K562 (cell line): ENCODE measurements at regions not wholly inside any gene's neighbourhood (a gene's known extent, or its start where the extent isn't known, plus 50 kb on each side); places are given as distances from the start of the nearest gene placed in this dataset.

Source experiments
- ATAC-seq: fragments of 200-7000 bp; cut with Tn5 transposase; 3 replicates; pipeline ENCODE4 v1.9.1; 2020; ENCODE audit warnings: moderate library complexity
- BruUV-seq: library from RNA; stranded (reverse); fragments of 400-500 nt; replicated peaks from 2 replicates; lab custom pipeline; 2021; lab: Mats Ljungman, UMichigan
- CTCF ChIA-PET: fragments of 300-600 bp; formaldehyde crosslinking; extraction: SDS; loops from one replicate; lab custom pipeline; 2021; ENCODE audit warnings: low intra/inter-chr PET ratio; lab: Yijun Ruan, JAX
- POLR2A ChIA-PET: fragments of 300-600, 350-650 bp; sonication (Branson Sonifier 250); formaldehyde crosslinking; extraction: SDS; loops from one replicate; lab custom pipeline; 2021; ENCODE audit warnings: antibody characterized with exemption, inconsistent platforms; lab: Yijun Ruan, JAX
- DNase-seq, 4 experiments: peaks; one replicate each; pipeline versions ENCODE4 v3.0.0 to v3.0.0-alpha.2; 2011 to 2018; ENCODE audit warnings: low spot score in 3 of 4, mixed read lengths in 3 of 4; ENCODE audit errors: extremely low read depth in 1 of 4
- FAIRE-seq: peaks from 2 replicates; lab custom pipeline; 2011; peaks lifted over from hg19 to GRCh38; lab: Jason Lieb, UNC
- H2AFZ ChIP-seq: 2 replicates; pipeline ENCODE4 v1.6.0; 2011; ENCODE audit warnings: low read depth, low read length, control low read depth, inconsistent platforms
- H3K27ac ChIP-seq: fragments of 200-600 bp; 3 replicates; pipeline ENCODE4 v1.8.0; 2011; ENCODE audit warnings: low read depth, mild to moderate bottlenecking, control low read depth, inconsistent platforms, low read length, moderate library complexity, mixed read lengths; ENCODE audit errors: extremely low read depth
- H3K27me3 ChIP-seq, 2 experiments: fragments of 300-600 bp in 1 of 2; 2 replicates in 1 of 2; 3 replicates in 1 of 2; pipeline versions ENCODE4 v1.6.0 to v1.8.0; 2011; ENCODE audit warnings: inconsistent platforms in 2 of 2, low read length in 2 of 2, mild to moderate bottlenecking in 1 of 2, mixed read lengths in 1 of 2, moderate library complexity in 1 of 2; ENCODE audit not compliant: control insufficient read depth in 2 of 2, insufficient read depth in 2 of 2
- H3K36me3 ChIP-seq: fragments of 300-600 bp; 3 replicates; pipeline ENCODE4 v1.8.0; 2011; ENCODE audit warnings: mild to moderate bottlenecking, low read length, inconsistent platforms; ENCODE audit not compliant: control insufficient read depth, insufficient read depth
- H3K4me1 ChIP-seq, 2 experiments: fragments of 200-600 bp in 1 of 2; replicated peaks in 1 of 2; 2 replicates in 1 of 2; 3 replicates in 1 of 2; pipeline versions ENCODE4 v1.5.1 to v1.8.0; 2011; ENCODE audit warnings: inconsistent platforms in 2 of 2, low read length in 2 of 2, mild to moderate bottlenecking in 1 of 2, mixed read lengths in 1 of 2, moderate library complexity in 1 of 2; ENCODE audit not compliant: control insufficient read depth in 2 of 2, insufficient read depth in 2 of 2
- H3K4me2 ChIP-seq: 2 replicates; pipeline ENCODE4 v1.6.1; 2011; ENCODE audit warnings: low read length, control low read depth, inconsistent platforms, mixed read lengths; ENCODE audit not compliant: insufficient read depth
- H3K4me3 ChIP-seq: fragments of 200-600 bp; sonication (generic), shearing (Covaris generic); 2 replicates; pipeline ENCODE4 v1.5.1; 2016; ENCODE audit warnings: control low read depth, inconsistent platforms
- H3K79me2 ChIP-seq: fragments of 200-600 bp; 3 replicates; pipeline ENCODE4 v1.8.0; 2011; ENCODE audit warnings: low read length, inconsistent platforms; ENCODE audit not compliant: control insufficient read depth, insufficient read depth
- H3K9ac ChIP-seq, 2 experiments: 2 replicates each; pipeline versions ENCODE4 v1.6.0 to v1.6.1; 2011; ENCODE audit warnings: low read depth in 2 of 2, low read length in 2 of 2, control low read depth in 1 of 2, inconsistent platforms in 1 of 2, mild to moderate bottlenecking in 1 of 2, mixed read lengths in 1 of 2; ENCODE audit not compliant: insufficient read depth in 1 of 2
- H3K9me1 ChIP-seq: one replicate; pipeline ENCODE4 v1.6.0; 2011; ENCODE audit warnings: inconsistent platforms, mild to moderate bottlenecking, low read length, moderate library complexity; ENCODE audit not compliant: control insufficient read depth, insufficient read depth
- H3K9me3 ChIP-seq: replicated peaks from 2 replicates; pipeline ENCODE4 v1.5.1; 2011; ENCODE audit warnings: low read depth, low read length, inconsistent platforms; ENCODE audit not compliant: control insufficient read depth, insufficient read depth
- H4K20me1 ChIP-seq: replicated peaks from 2 replicates; pipeline ENCODE4 v1.6.1; 2011; ENCODE audit warnings: low read length, inconsistent platforms, mixed read lengths; ENCODE audit not compliant: control insufficient read depth, insufficient read depth
- ARNT ChIP-seq, 2 experiments: fragments of 450-650 bp; IDR thresholded peaks; 2 replicates each; pipeline ENCODE4 v1.6.1; 2016; ENCODE audit warnings: mild to moderate bottlenecking in 1 of 2
- BRF1 ChIP-seq: IDR thresholded peaks from 3 replicates; pipeline ENCODE4 v1.6.1; 2011; ENCODE audit warnings: borderline replicate concordance, mild to moderate bottlenecking; ENCODE audit not compliant: insufficient read length; ENCODE audit errors: extremely low read depth
- CREB1 ChIP-seq, 2 experiments: sonication (generic) in 1 of 2; formaldehyde crosslinking in 1 of 2; IDR thresholded peaks; 2 replicates each; pipeline versions ENCODE4 v1.6.1 to v1.8.0; 2012 to 2022; ENCODE audit warnings: inconsistent platforms in 1 of 2, mild to moderate bottlenecking in 1 of 2, missing genetic modification reagents in 1 of 2, moderate library complexity in 1 of 2
- LEF1 ChIP-seq: fragments of 450-650 bp; IDR thresholded peaks from 2 replicates; pipeline ENCODE4 v1.6.1; 2016; ENCODE audit warnings: mild to moderate bottlenecking
- MCM2 ChIP-seq: fragments of 450-650 bp; IDR thresholded peaks from 2 replicates; pipeline ENCODE4 v1.6.1; 2017; ENCODE audit warnings: low read depth, mild to moderate bottlenecking
- NR1H2 ChIP-seq: sonication (generic); formaldehyde crosslinking; IDR thresholded peaks from 2 replicates; pipeline ENCODE4 v1.4.0; 2020; ENCODE audit warnings: mild to moderate bottlenecking, missing genetic modification reagents
- PHB ChIP-seq: fragments of 250-450 bp; sonication (Bioruptor Pico); IDR thresholded peaks from 2 replicates; pipeline ENCODE4 v1.5.0; 2021
- SMARCB1 ChIP-seq: IDR thresholded peaks from 2 replicates; pipeline ENCODE4 v1.6.1; 2011; ENCODE audit warnings: improper control_type of control experiment, low read depth; ENCODE audit not compliant: insufficient read length
- SREBF1 ChIP-seq: fragments of 150-350 bp; IDR thresholded peaks from 2 replicates; pipeline ENCODE4 v1.6.1; 2014; ENCODE audit warnings: antibody characterized with exemption, low read depth, low read length, borderline replicate concordance
- ZKSCAN1 ChIP-seq: fragments of 150-350 bp; IDR thresholded peaks from 2 replicates; pipeline ENCODE4 v1.6.1; 2016; ENCODE audit warnings: low read depth, low read length
- ZNF140 ChIP-seq: fragments of 250-450 bp; sonication (Bioruptor Pico); IDR thresholded peaks from 2 replicates; pipeline ENCODE4 v1.8.0; 2021; ENCODE audit warnings: moderate library complexity, mild to moderate bottlenecking, inconsistent platforms
- ZNF184 ChIP-seq: sonication (generic); formaldehyde crosslinking; IDR thresholded peaks from 2 replicates; pipeline ENCODE4 v1.5.0; 2020; ENCODE audit warnings: missing genetic modification reagents
- ZNF311 ChIP-seq: fragments of 250-450 bp; sonication (Bioruptor Pico); IDR thresholded peaks from 2 replicates; pipeline ENCODE4 v1.4.0; 2020; ENCODE audit warnings: mild to moderate bottlenecking, moderate library complexity
- ZNF384 ChIP-seq: IDR thresholded peaks from 2 replicates; pipeline ENCODE4 v1.6.1; 2012; ENCODE audit warnings: low read depth, low read length, improper control_type of control experiment
- ZNF512 ChIP-seq: IDR thresholded peaks from 2 replicates; pipeline ENCODE4 v1.6.1; 2016; ENCODE audit warnings: missing genetic modification characterization, missing compliant biosample characterization
- ZNF668 ChIP-seq: fragments of 250-450 bp; sonication (Bioruptor Pico); IDR thresholded peaks from 2 replicates; pipeline ENCODE4 v1.8.0; 2022; ENCODE audit warnings: mild to moderate bottlenecking, inconsistent platforms
- WGBS: fragments of 100-300 bp; shearing (Covaris generic); methylation state at CpG from one replicate; pipeline ENCODE4 v1.1.6; 2016; ENCODE audit warnings: low coverage, mixed read lengths; ENCODE audit not compliant: insufficient coverage; ENCODE audit errors: missing lambda C conversion rate; 5-methylcytosine and 5-hydroxymethylcytosine counted together
- in situ Hi-C: fragments of 300-500 bp; cut with MboI; formaldehyde crosslinking; loops from 4 replicates; pipeline ENCODE4 v1.15.0; 2018; ENCODE audit warnings: inconsistent platforms, mixed read lengths
- intact Hi-C: fragments of 100-400 bp; cut with micrococcal nuclease; formaldehyde crosslinking; loops from 2 replicates; pipeline ENCODE4 v1.14.2; 2022
- TF ChIP-seq, protein P1 (sequence below): sonication (generic); formaldehyde crosslinking; IDR thresholded peaks from 2 replicates; pipeline ENCODE4 v1.8.0; 2022; ENCODE audit warnings: missing genetic modification reagents, mild to moderate bottlenecking, moderate library complexity, borderline replicate concordance
- TF ChIP-seq, protein P2 (sequence below): fragments of 250-450 bp; sonication (Bioruptor Pico); IDR thresholded peaks from 2 replicates; pipeline ENCODE4 v1.4.0; 2020; ENCODE audit warnings: mild to moderate bottlenecking, moderate library complexity, borderline replicate concordance

DNA sequence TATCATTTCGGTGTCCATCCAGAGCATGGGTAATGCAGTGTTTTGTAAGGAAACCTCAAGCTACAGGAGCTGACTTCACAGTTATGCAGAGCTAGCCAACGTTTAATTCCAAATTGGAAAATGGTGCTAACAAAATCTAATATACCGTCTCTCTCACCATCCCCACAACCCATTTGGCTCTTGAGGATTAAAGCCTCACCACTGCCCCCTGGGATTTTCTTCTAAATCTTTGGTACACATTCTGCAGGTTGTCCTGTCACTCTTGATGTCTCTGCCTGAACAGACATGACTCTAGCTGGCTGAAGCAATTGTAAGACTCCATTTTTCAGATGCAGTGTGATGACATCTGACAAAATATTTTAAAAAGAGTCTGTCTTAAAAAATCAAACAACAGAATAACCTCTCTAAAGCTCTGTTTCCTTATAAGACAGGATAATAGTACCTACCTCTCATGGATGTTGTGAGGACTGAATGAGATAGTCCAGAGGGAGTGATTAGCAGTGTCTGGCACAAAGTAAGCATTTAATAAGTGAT is 451.8 kb downstream of the SUCLA2 start:
- intact Hi-C loops (no loop called here), in situ Hi-C loops (no loop called here)
- ChIA-PET POLR2A (no interaction called here), CTCF (no interaction called here)
- Histone ChIP-seq H3K9me3 (no peaks in the 10 kb centered on the region), H2AFZ (no peak overlapping the region), H3K4me2 (no peak overlapping the region), H3K4me1 (no peaks in the 10 kb centered on the region), H3K27me3 (no peaks in the 10 kb centered on the region), H3K27ac (no peak overlapping the region), H3K9me1 (no peaks in the 10 kb centered on the region), H3K4me3 (no peak overlapping the region), H3K79me2 (no peaks in the 10 kb centered on the region), H3K9ac (no peak overlapping the region), H3K36me3 (no peaks in the 10 kb centered on the region), H4K20me1 (no peaks in the 10 kb centered on the region)
- no peak for ATAC-seq
- no TSS peak for BruUV-seq
- DNase-seq = peak in 1 of 4 experiments; percentile 0
- 0% methylated on average over 3 of the region's 3 CpGs for WGBS
- FAIRE-seq = no peak
- TF ChIP-seq BRF1 = no peak
- TF ChIP-seq, protein P1, sequence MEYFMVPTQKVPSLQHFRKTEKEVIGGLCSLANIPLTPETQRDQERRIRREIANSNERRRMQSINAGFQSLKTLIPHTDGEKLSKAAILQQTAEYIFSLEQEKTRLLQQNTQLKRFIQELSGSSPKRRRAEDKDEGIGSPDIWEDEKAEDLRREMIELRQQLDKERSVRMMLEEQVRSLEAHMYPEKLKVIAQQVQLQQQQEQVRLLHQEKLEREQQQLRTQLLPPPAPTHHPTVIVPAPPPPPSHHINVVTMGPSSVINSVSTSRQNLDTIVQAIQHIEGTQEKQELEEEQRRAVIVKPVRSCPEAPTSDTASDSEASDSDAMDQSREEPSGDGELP = no peak
- no peak for TF ChIP-seq PHB (CRISPR knock-in tag)
- no peak for TF ChIP-seq ARNT (IDR thresholded peaks at IDR 0.05)
- TF ChIP-seq ZNF140 (CRISPR knock-in tag) = no peak
- no peak for TF ChIP-seq ZKSCAN1
- no peak for TF ChIP-seq SREBF1
- TF ChIP-seq, protein P2, sequence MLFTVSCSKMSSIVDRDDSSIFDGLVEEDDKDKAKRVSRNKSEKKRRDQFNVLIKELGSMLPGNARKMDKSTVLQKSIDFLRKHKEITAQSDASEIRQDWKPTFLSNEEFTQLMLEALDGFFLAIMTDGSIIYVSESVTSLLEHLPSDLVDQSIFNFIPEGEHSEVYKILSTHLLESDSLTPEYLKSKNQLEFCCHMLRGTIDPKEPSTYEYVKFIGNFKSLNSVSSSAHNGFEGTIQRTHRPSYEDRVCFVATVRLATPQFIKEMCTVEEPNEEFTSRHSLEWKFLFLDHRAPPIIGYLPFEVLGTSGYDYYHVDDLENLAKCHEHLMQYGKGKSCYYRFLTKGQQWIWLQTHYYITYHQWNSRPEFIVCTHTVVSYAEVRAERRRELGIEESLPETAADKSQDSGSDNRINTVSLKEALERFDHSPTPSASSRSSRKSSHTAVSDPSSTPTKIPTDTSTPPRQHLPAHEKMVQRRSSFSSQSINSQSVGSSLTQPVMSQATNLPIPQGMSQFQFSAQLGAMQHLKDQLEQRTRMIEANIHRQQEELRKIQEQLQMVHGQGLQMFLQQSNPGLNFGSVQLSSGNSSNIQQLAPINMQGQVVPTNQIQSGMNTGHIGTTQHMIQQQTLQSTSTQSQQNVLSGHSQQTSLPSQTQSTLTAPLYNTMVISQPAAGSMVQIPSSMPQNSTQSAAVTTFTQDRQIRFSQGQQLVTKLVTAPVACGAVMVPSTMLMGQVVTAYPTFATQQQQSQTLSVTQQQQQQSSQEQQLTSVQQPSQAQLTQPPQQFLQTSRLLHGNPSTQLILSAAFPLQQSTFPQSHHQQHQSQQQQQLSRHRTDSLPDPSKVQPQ = no peak
- TF ChIP-seq ZNF384 = no peak
- no peak for TF ChIP-seq ZNF311 (CRISPR knock-in tag)
- no peak for TF ChIP-seq LEF1
- no peak for TF ChIP-seq MCM2
- no peak for TF ChIP-seq ZNF184 (CRISPR knock-in tag)
- TF ChIP-seq ZNF668 (CRISPR knock-in tag) = no peak
- no peak for TF ChIP-seq SMARCB1
- TF ChIP-seq NR1H2 (CRISPR knock-in tag) = no peak
- no peak for TF ChIP-seq CREB1 (IDR thresholded peaks at IDR 0.05)
- TF ChIP-seq CREB1 (CRISPR knock-in tag; IDR thresholded peaks at IDR 0.05) = no peak
- TF ChIP-seq ZNF512 = no peak
